ENCODE measurements at regions not wholly inside any gene's neighbourhood (a gene's known extent, or its start where the extent isn't known, plus 50 kb on each side); places are given as distances from the start of the nearest gene placed in this dataset.

GRCh38 chr6:90730151-90730673 is 143.3 kb upstream of the MAP3K7 start:
- no peak for TF ChIP-seq POLR2A (IDR thresholded peaks at IDR 0.05)
- no peak for TF ChIP-seq CTCF (IDR thresholded peaks at IDR 0.05)

Measured in upper lobe of left lung (tissue), 4 donors.